Hepatocyte (in vitro differentiated cells): ENCODE measurements at regions not wholly inside any gene's neighbourhood (a gene's known extent, or its start where the extent isn't known, plus 50 kb on each side); places are given as distances from the start of the nearest gene placed in this dataset.

Source experiments
- CTCF ChIP-seq: fragments of 200-600 bp; sonication (generic); IDR thresholded peaks from 2 replicates; pipeline ENCODE4 v1.5.1; 2016; ENCODE audit warnings: antibody characterized with exemption, mild to moderate bottlenecking; ENCODE audit not compliant: poor library complexity
- EZH2 ChIP-seq: fragments of 200-600 bp; sonication (generic); IDR thresholded peaks from 2 replicates; pipeline ENCODE4 v1.6.1; 2016; ENCODE audit warnings: antibody characterized with exemption, mild to moderate bottlenecking, borderline replicate concordance
- EZH2phosphoT487 ChIP-seq: fragments of 200-600 bp; sonication (generic); IDR thresholded peaks from one replicate; pipeline ENCODE4 v1.6.1; 2018; ENCODE audit warnings: antibody characterized with exemption, mild to moderate bottlenecking, low read depth, moderate library complexity; ENCODE audit not compliant: unreplicated experiment, severe bottlenecking

DNA sequence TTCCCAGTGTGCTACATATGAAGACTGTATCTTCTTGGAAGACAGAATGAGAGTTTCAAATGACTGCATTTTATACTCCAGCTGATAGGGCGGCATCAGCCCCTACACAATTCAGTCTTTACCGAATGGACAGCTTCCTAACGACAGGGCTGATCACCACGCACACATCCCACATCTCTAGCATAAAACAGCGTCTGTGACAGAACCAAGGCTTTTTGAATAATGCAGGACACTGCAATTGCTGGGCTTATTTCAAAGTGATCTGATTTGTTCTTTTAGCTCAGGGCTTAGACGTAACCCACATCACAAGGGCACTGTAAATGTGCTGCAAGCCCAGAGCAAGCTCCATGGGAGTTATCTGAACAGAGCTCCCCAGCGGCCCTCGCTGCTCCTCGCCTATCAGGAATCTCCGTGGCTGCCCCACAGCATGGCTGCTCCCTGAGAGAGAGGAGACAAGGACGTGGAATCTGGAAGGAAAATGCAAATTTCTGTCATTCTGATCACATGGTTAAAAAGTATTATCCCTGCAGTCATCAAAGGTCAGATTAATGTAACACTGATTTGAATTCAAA is 158.5 kb upstream of the ALKAL2 start:
- TF ChIP-seq CTCF (no peak), EZH2phosphoT487 (no peak), EZH2 (no peak)
